GM04503 (cell line): ENCODE measurements at regions not wholly inside any gene's neighbourhood (a gene's known extent, or its start where the extent isn't known, plus 50 kb on each side); places are given as distances from the start of the nearest gene placed in this dataset.
A peak's percentile ranks its signal among the peaks of the same experiment; 100 is the strongest.

ENCODE experiments used
- DNase-seq: peaks from one replicate; pipeline ENCODE4 v3.0.0-alpha.2; 2012; ENCODE audit warnings: low read depth

GRCh38 chr1:69438056-69438795 is 129.5 kb upstream of the LRRC7 start:
- DNase-seq = no peak

- no peak for DNase-seq
These were observed 126.2 kb upstream of the LRRC7 start for GRCh38 chr1:69441496-69441895.

GRCh38 chr1:69451196-69451595 is 116.5 kb upstream of the LRRC7 start:
- no peak for DNase-seq

DNA sequence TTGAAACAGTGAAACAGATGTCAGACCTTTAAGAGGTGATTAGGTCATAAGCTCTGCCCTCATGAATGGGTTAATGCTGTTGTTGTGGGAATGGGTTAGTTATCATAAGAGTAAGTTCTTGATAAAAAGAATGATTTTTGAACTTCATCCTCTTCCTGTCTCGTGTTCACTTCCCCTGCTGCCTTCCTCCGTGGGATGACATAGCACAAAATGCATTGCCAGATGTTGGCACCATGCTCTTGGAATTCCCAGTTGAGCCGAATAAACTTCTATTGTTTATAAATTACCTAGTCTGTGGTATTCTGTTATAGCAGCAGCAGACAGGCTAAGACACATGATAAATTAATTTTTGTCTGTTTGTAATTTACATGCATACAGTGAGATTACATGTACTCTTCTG is 112.0 kb upstream of the LRRC7 start:
- DNase-seq = no peak

- no peak for DNase-seq
These were observed 108.5 kb upstream of the LRRC7 start for GRCh38 chr1:69459244-69459643.

DNA sequence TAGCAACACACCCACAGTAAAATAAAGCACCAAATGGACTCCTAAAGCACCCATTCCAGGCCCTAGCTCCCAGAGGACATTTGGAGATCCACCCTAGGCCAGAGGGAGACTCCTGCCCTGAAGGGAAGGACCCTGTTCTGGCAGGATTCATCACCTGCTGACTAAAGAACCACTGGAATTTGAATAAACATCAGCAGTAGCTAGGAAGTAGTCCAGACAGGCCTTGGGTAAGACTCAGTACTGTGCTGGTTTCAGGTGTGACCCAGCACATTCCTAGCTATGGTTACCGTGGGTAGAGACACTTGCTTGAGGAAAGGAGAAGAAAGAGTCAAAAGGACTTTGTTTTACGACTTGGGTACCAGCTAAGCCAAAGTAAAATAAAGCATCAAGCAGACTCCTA is 92.7 kb upstream of the LRRC7 start:
- DNase-seq = no peak

GRCh38 chr1:69479734-69480133 is 88.0 kb upstream of the LRRC7 start:
- no peak for DNase-seq

DNA sequence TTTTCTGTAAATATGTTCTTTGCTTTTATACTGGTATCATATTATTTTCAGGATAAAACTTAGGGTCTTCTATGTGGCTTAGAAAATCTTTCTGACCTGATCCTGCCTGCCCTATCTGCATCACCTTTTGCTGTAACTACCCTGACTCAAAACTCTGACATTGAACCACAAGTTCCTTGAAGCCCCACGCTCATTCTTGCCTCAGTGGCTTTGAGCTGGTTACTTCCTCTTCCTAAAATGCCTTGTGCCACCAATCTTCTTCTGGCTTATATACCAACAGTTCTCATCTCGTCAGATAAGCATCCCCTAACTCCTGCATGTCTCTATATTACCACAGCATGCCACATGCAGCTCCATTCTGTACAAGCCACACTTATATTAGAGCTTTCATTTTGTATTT is 84.5 kb upstream of the LRRC7 start:
- no peak for DNase-seq

GRCh38 chr1:69485616-69486015 is 82.1 kb upstream of the LRRC7 start:
- DNase-seq = no peak

- no peak for DNase-seq
These were observed 76.3 kb upstream of the LRRC7 start for GRCh38 chr1:69491416-69491815.

GRCh38 chr1:69492286-69492685 is 75.4 kb upstream of the LRRC7 start:
- DNase-seq = peak; percentile 15

GRCh38 chr1:69494221-69494620 is 73.5 kb upstream of the LRRC7 start:
- DNase-seq = no peak

DNA sequence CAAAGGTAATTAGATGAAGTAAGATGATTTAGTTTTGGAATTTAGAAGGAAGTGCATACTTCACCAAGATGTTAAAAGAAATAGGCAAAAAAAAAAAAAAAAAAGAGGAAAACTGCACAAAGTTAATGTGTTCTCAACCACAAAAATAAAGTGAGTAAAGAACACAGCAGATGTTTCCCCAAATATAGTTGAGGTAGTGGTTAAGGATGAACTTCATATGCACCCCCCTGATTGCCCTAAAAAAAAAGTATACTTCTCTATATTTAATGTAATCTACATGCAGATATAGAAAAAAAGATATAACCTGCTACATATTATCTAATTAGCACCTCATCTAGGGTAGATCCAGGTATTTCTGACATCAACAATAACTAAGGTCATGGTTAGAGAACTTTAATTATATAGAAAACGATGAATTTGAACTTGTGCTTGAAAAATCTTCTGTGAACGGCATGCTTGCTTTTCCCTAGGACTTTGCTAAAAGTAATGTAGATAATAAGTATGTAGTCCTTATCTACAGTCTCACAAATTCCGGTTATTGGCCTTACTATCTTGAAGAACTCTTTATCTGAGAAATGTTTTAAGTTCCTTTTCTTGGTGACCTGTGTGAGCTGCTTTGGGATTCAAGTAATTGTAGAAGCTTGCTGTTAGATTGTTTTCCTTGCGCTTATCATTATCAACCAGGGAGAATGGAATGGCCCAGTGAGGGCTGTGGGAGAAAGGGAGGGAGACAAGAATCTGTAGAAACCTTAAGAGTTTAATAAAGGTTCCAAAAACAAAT is 70.1 kb upstream of the LRRC7 start:
- DNase-seq = no peak

GRCh38 chr1:69498711-69499110 is 69.0 kb upstream of the LRRC7 start:
- no peak for DNase-seq

DNA sequence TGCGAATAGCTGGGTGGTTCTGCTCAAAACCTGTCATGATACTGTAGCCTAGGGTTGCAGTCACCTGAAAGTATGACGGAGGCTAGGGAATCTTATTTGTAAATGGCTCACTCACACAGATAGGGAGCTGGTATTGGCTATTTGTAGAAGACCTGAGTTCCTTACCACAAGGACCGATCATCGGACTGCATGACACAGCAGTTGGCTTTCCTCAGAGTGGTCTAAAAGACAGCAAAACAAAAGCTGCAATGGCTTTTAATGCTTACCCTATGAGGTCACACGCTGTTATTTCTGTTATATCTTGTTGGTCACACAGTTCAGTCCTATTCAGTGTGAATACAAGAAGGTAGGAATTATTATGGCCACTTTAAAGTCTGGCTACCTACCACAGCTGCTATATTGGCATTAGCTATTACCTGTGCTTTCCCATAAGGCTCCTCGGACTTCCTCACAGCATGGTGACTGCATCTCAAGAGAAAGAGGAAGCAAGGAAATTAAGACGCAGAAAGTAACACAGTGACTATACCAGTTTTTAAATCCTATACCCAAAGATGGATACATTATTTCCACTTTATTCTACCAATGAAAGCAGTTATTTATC is 68.4 kb upstream of the LRRC7 start:
- DNase-seq = no peak

- DNase-seq = no peak
These were observed 64.7 kb upstream of the LRRC7 start for GRCh38 chr1:69502991-69503390.

- DNase-seq = no peak
These were observed 62.9 kb upstream of the LRRC7 start for GRCh38 chr1:69504730-69505252.

DNA sequence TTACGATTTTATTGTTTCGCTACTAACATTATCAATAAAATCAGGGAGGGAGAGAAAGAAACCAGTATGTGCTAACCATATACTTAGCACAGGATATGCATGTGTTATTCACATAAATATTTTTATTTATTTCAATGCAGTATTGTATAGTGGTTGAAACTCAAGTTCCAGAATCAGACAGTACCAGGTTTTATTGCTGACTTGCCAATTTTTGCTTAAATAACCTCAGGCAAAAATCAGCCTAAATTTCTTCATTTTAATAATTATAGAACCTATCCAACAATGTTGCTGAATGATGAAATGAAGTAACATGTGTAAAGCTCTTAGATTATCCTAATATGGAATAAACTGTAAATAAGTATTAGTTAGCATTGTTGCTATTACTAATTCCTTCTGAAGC is 61.4 kb upstream of the LRRC7 start:
- no peak for DNase-seq

DNA sequence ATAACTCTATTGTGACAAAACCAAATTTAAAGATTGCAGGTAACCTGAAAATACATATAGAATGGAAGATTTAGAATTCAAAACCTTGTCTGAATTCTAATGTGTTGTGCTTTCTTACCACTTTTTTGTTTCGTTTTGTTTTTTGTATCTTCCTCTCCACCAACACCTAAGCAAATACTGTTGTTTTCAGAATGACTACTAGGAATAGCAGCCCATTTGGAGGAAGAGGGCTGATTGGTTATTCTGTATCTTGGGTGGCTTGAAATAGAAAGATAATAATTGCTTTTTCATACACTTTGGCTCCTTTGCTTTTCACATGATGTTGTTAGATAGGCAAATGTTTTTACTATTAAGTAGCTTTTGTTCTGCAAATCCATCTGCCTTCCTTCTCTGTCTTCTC is 61.0 kb upstream of the LRRC7 start:
- no peak for DNase-seq

DNA sequence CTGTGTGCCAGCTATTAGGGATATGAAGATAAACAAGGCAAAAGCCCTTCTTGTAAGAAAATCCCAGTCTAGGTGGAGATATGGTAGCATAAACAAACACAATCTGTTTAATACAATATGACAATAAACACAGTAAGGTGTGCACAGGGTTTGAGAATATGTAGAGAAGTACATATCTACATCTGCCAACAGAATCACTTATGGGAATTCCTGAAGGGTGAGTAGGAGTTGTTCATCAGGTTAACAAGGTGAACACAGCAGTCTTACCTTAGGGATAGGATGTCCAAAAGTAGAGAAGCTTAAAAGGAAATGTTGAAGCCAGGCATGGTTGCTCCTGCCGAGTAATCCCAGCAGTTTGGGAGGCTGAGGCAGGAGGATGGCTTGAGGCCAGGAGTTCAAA is 57.7 kb upstream of the LRRC7 start:
- DNase-seq = no peak

DNA sequence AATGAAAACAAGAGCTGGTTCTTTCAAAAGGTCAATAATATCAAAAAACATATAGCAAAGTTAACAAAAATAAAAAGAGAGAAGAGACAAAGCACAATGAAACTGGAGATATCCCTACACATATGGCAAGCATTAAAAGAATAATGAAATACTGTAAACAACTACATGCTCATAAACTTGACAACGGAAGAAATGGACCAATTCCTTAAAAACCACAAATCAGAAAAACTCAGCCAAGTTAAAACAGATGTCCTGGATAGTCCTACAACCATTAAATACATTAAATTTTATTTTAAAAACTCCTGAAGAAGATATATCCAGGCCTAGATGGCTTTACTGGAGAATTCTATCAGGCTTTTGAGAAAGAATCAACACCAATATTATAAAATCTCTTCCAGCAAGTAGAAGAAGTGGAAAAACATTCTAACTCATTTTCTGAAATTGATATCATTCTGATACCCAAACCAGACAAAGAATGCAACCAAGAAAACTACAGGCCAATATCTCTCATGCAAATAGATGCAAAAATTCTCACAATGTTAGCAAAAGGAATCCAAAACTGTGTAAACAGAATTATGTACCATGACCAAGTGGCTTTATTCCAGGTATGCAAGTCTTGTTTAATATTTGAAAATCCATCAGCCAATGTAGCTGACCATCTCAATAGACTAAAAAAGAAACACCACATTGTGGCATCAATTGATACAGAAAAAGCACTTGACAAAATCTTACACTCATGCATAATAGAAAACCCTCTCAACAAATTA is 56.1 kb upstream of the LRRC7 start:
- peak; percentile 49 for DNase-seq

DNA sequence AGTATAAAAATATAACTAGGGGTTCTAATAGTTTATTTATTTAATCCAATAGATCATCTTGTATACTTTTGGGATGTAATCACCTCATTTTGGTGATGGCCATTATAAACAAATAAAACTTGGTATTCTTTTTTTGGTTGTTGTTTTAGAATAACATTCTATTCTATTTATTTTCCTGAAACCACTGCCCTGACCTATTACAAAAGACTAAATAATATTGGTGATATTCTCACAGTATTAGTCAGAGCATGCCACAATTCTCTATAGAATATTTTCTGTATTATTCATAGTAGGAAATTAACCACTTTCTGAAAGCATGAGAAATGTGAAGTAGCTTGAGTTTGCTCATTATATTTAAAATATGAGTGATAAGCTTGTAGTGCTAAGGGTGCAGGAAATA is 54.1 kb upstream of the LRRC7 start:
- peak; percentile 41 for DNase-seq
